DMS53 (cell line): ENCODE measurements at regions not wholly inside any gene's neighbourhood (a gene's known extent, or its start where the extent isn't known, plus 50 kb on each side); places are given as distances from the start of the nearest gene placed in this dataset.
A peak's percentile ranks its signal among the peaks of the same experiment; 100 is the strongest.
"Not testable (repeated sequence)": the region's sequence is repeated elsewhere in the genome, so short reads cannot be mapped to it uniquely, and the experiment has no call there.

Experiments used
- DNase-seq: peaks from one replicate; lab custom pipeline; 2025; lab: John Stamatoyannopoulos, UW

- DNase-seq: peak; percentile 28
These were observed 104.2 kb upstream of the ACBD5 start for GRCh38 chr10:27344568-27345454.

GRCh38 chr10:27341001-27341400 lies 100.4 kb upstream of the ACBD5 start:
- peak; percentile 87 for DNase-seq

- not testable (repeated sequence) for DNase-seq
These were observed 94.6 kb upstream of the ACBD5 start for GRCh38 chr10:27335246-27335645.

- no peak for DNase-seq
These were observed 89.5 kb upstream of the ACBD5 start for GRCh38 chr10:27330074-27330473.

- DNase-seq: no peak
These were observed 88.3 kb upstream of the ACBD5 start for GRCh38 chr10:27328946-27329345.

GRCh38 chr10:27326748-27327147 lies 86.2 kb upstream of the ACBD5 start:
- not testable (repeated sequence) for DNase-seq

GRCh38 chr10:27319752-27320431 lies 79.3 kb upstream of the ACBD5 start:
- DNase-seq: peak; percentile 90

GRCh38 chr10:27319139-27319538 lies 78.5 kb upstream of the ACBD5 start:
- peak; percentile 23 for DNase-seq

- DNase-seq: not testable (repeated sequence)
These were observed 74.5 kb upstream of the ACBD5 start for GRCh38 chr10:27315082-27315481.

- DNase-seq: not testable (repeated sequence)
These were observed 73.0 kb upstream of the ACBD5 start for GRCh38 chr10:27313586-27313985.

- no peak for DNase-seq
These were observed 72.3 kb upstream of the ACBD5 start for GRCh38 chr10:27312854-27313253.

GRCh38 chr10:27311809-27312208 lies 71.2 kb upstream of the ACBD5 start:
- DNase-seq: not testable (repeated sequence)

- not testable (repeated sequence) for DNase-seq
These were observed 57.9 kb upstream of the ACBD5 start for GRCh38 chr10:27298522-27298850.

- no peak for DNase-seq
These were observed 57.4 kb upstream of the ACBD5 start for GRCh38 chr10:27297844-27298521.

GRCh38 chr10:27296285-27296684 lies 55.7 kb upstream of the ACBD5 start:
- not testable (repeated sequence) for DNase-seq

GRCh38 chr10:27291253-27291895 lies 50.8 kb upstream of the ACBD5 start:
- not testable (repeated sequence) for DNase-seq
